ENCODE measurements at regions not wholly inside any gene's neighbourhood (a gene's known extent, or its start where the extent isn't known, plus 50 kb on each side); places are given as distances from the start of the nearest gene placed in this dataset.
"Not testable (repeated sequence)": the region's sequence is repeated elsewhere in the genome, so short reads cannot be mapped to it uniquely, and the experiment has no call there.

GRCh38 chr5:93682471-93683404 lies 58.7 kb downstream of the POU5F2 start:
- H3K9me3 Mint-ChIP-seq (ENCODE audit: low read depth); DNase-seq; H3K27me3 Mint-ChIP-seq; H3K36me3 Mint-ChIP-seq; H3K27ac Mint-ChIP-seq; H3K4me3 Mint-ChIP-seq; H3K4me1 Mint-ChIP-seq; ATAC-seq: not testable (repeated sequence)
- CTCF ChIA-PET = interaction anchor here (0.7 kb wide), 1 partner anchor 16 kb away, joined by 3 read pairs; no protein-coding TSS in a partner anchor

DNA sequence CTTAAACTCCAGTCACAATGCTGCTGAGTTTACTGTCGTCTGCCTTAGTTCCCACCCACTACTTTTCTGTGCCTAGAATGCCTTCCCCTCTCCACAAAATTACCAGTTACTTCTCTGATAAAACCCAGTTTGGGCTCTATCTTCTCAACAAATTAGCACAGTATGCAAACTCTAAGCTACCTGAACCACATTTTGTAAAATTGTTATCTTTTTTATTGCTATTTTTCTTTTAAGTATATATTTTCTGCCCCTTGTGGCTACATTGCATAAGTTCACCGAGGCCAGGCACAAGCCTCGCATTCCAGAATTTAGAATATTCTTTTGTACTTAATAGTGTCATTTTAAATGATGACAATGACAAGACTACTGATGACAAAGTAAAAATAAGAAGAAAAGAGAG lies 60.0 kb downstream of the POU5F2 start:
- Mint-ChIP-seq H3K27ac (no peak overlapping the region), H3K36me3 (no peaks in the 10 kb centered on the region), H3K4me3 (no peak overlapping the region), H3K27me3 (no peaks in the 10 kb centered on the region), H3K9me3 (ENCODE audit: low read depth) (no peaks in the 10 kb centered on the region), H3K4me1 (no peaks in the 10 kb centered on the region)
- ATAC-seq (no peak), DNase-seq (no peak)
- CTCF ChIA-PET = no interaction called here

GRCh38 chr5:93677359-93677891 lies 64.0 kb downstream of the POU5F2 start:
- H3K27ac Mint-ChIP-seq = no peak overlapping the region
- no peaks in the 10 kb centered on the region for H3K9me3 Mint-ChIP-seq (ENCODE audit: low read depth)
- CTCF ChIA-PET = interaction anchor here (1.0 kb wide), 1 partner anchor 22 kb away, joined by 3 read pairs; no protein-coding TSS in a partner anchor
- ATAC-seq (no peak), DNase-seq (no peak)
- no peaks in the 10 kb centered on the region for H3K27me3 Mint-ChIP-seq
- H3K36me3 Mint-ChIP-seq = no peaks in the 10 kb centered on the region
- peaks cover 3% of the 10 kb centered on the region for H3K4me1 Mint-ChIP-seq
- no peak overlapping the region for H3K4me3 Mint-ChIP-seq

- H3K27me3 Mint-ChIP-seq = no peaks in the 10 kb centered on the region
- DNase-seq (no peak), ATAC-seq (no peak)
- H3K4me3 Mint-ChIP-seq = no peak overlapping the region
- H3K27ac Mint-ChIP-seq = no peak overlapping the region
- no peaks in the 10 kb centered on the region for H3K36me3 Mint-ChIP-seq
- CTCF ChIA-PET = interaction anchor here (1.0 kb wide), 1 partner anchor 21 kb away, joined by 3 read pairs; no protein-coding TSS in a partner anchor
- peaks cover 3% of the 10 kb centered on the region for H3K4me1 Mint-ChIP-seq
- no peaks in the 10 kb centered on the region for H3K9me3 Mint-ChIP-seq (ENCODE audit: low read depth)
These were observed 64.7 kb downstream of the POU5F2 start for GRCh38 chr5:93676704-93677103.

GRCh38 chr5:93675460-93676450 lies 65.6 kb downstream of the POU5F2 start:
- DNase-seq (no peak), ATAC-seq (no peak)
- no peak overlapping the region for H3K27ac Mint-ChIP-seq
- no peaks in the 10 kb centered on the region for H3K9me3 Mint-ChIP-seq (ENCODE audit: low read depth)
- H3K27me3 Mint-ChIP-seq = no peaks in the 10 kb centered on the region
- H3K36me3 Mint-ChIP-seq = no peaks in the 10 kb centered on the region
- peaks cover 3% of the 10 kb centered on the region for H3K4me1 Mint-ChIP-seq
- H3K4me3 Mint-ChIP-seq = no peak overlapping the region
- CTCF ChIA-PET = no interaction called here

GRCh38 chr5:93674866-93675459 lies 66.4 kb downstream of the POU5F2 start:
- no peak for ATAC-seq
- Mint-ChIP-seq H3K36me3 (no peaks in the 10 kb centered on the region), H3K27ac (no peak overlapping the region), H3K4me1 (peaks cover 3% of the 10 kb centered on the region), H3K9me3 (ENCODE audit: low read depth) (no peaks in the 10 kb centered on the region), H3K4me3 (no peak overlapping the region), H3K27me3 (no peaks in the 10 kb centered on the region)
- CTCF ChIA-PET = no interaction called here
- DNase-seq = no peak

DNA sequence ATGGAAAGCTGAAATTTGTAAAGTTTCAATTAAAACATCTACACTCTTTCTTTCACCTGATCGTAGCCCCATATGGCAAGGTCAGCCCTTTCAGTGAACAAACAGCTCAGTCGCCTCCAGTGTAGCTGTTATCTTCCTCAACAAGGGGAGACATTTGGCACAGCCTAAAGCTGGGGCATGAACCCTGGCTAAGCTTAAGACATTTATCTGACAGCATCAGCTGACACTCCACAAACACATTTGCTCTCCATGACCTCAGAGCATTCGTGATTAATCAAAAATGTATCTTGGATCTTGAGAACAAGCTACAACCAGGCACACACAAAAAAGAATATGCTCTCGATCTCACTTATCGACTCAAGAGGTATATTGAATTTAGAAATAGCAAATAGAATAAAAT lies 67.3 kb downstream of the POU5F2 start:
- ATAC-seq = no peak
- H3K4me3 Mint-ChIP-seq = no peak overlapping the region
- no peaks in the 10 kb centered on the region for H3K27me3 Mint-ChIP-seq
- peaks cover 3% of the 10 kb centered on the region for H3K4me1 Mint-ChIP-seq
- CTCF ChIA-PET = no interaction called here
- H3K36me3 Mint-ChIP-seq = no peaks in the 10 kb centered on the region
- H3K27ac Mint-ChIP-seq = no peak overlapping the region
- no peak for DNase-seq
- H3K9me3 Mint-ChIP-seq (ENCODE audit: low read depth) = no peaks in the 10 kb centered on the region

- peaks cover 3% of the 10 kb centered on the region for H3K4me1 Mint-ChIP-seq
- CTCF ChIA-PET = no interaction called here
These were observed 68.0 kb downstream of the POU5F2 start for GRCh38 chr5:93673316-93673954.

DNA sequence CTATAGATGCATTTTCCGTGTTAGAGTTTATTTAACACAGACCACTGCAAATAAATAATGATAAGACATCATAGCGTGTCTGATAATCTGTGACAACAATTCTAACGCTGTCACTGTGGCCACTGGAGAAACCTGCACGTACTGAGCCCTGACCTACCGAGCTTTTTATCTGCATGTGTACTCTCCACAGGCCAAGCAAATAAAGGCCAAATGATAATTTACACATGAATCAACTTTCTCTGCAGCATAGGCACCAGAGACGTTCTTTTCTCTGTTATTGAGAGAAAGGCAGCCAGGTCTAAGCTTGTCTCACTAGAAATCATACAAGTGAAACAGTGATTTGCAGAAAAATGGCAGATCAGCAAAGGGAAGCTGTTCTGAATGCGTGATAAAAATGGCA lies 75.8 kb downstream of the POU5F2 start:
- no peaks in the 10 kb centered on the region for H3K4me1 Mint-ChIP-seq
- H3K27me3 Mint-ChIP-seq = no peaks in the 10 kb centered on the region
- DNase-seq (no peak), ATAC-seq (no peak)
- CTCF ChIA-PET = no interaction called here
- H3K4me3 Mint-ChIP-seq = no peak overlapping the region
- H3K27ac Mint-ChIP-seq = no peak overlapping the region
- H3K9me3 Mint-ChIP-seq (ENCODE audit: low read depth) = no peaks in the 10 kb centered on the region
- H3K36me3 Mint-ChIP-seq = no peaks in the 10 kb centered on the region

More at GRCh38 chr5:93673316-93673954, 68.0 kb downstream of the POU5F2 start:
- DNase-seq (no peak), ATAC-seq (no peak)
- H3K27me3 Mint-ChIP-seq = no peaks in the 10 kb centered on the region
- no peak overlapping the region for H3K4me3 Mint-ChIP-seq
- no peaks in the 10 kb centered on the region for H3K36me3 Mint-ChIP-seq
- H3K27ac Mint-ChIP-seq = no peak overlapping the region
- no peaks in the 10 kb centered on the region for H3K9me3 Mint-ChIP-seq (ENCODE audit: low read depth)

DNA sequence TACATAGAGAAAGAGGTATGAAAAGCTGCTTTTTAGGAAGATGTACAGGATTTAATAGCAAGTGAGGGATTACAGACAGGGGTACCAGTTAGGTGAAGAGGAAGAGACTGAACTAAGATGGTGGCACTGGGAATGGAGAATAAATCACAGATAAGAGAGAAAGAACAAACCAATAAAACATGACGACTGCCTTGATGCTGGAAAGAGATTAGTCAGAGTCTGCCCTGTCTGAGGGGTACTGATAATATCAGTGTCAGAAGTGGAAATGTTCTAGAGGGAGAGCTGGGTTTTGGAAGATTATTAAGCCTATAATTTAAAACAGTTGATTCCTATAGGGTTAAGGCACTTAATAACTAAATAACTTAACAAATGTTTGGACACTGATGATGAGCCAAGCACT lies 77.7 kb downstream of the NR2F1 start:
- CTCF ChIA-PET = no interaction called here
- ATAC-seq (no peak), DNase-seq (no peak)
- Mint-ChIP-seq H3K4me1 (no peaks in the 10 kb centered on the region), H3K27me3 (no peaks in the 10 kb centered on the region), H3K9me3 (ENCODE audit: low read depth) (no peaks in the 10 kb centered on the region), H3K4me3 (no peak overlapping the region), H3K36me3 (no peaks in the 10 kb centered on the region), H3K27ac (no peak overlapping the region)

DNA sequence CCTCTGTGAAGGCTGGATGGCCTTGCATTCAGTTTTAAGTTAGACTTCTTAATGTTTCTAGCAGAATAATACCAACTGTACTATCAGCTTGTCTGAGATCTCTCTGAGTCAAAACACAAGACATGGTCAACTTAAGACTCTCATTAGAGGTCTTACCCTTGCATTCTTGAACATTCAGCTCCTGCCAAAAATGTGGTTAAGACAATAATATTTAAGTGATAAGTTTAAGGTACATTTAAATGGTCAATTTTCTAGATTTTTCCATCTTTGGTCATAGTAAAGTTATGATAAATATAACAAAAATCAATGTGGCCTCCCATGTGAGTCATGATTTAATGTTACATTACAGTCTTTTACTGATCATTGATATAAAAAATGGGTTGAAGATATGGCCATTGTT lies 75.0 kb downstream of the NR2F1 start:
- ATAC-seq (no peak), DNase-seq (no peak)
- no peaks in the 10 kb centered on the region for H3K9me3 Mint-ChIP-seq (ENCODE audit: low read depth)
- no peaks in the 10 kb centered on the region for H3K4me1 Mint-ChIP-seq
- no peaks in the 10 kb centered on the region for H3K36me3 Mint-ChIP-seq
- CTCF ChIA-PET = no interaction called here
- H3K27ac Mint-ChIP-seq = no peak overlapping the region
- no peaks in the 10 kb centered on the region for H3K27me3 Mint-ChIP-seq
- H3K4me3 Mint-ChIP-seq = no peak overlapping the region

- H3K4me3 Mint-ChIP-seq = no peak overlapping the region
- no peaks in the 10 kb centered on the region for H3K27me3 Mint-ChIP-seq
- peaks cover 3% of the 10 kb centered on the region for H3K36me3 Mint-ChIP-seq
- peaks cover 3% of the 10 kb centered on the region for H3K9me3 Mint-ChIP-seq (ENCODE audit: low read depth)
- CTCF ChIA-PET = no interaction called here
- peaks cover 7% of the 10 kb centered on the region for H3K4me1 Mint-ChIP-seq
- DNase-seq = no peak
- H3K27ac Mint-ChIP-seq = no peak overlapping the region
- ATAC-seq = no peak
These were observed 71.7 kb downstream of the NR2F1 start for GRCh38 chr5:93654676-93655075.

GRCh38 chr5:93653716-93654115 lies 70.7 kb downstream of the NR2F1 start:
- DNase-seq (no peak), ATAC-seq (no peak)
- H3K9me3 Mint-ChIP-seq (ENCODE audit: low read depth) = peaks cover 3% of the 10 kb centered on the region
- H3K4me3 Mint-ChIP-seq = no peak overlapping the region
- no peak overlapping the region for H3K27ac Mint-ChIP-seq
- peaks cover 9% of the 10 kb centered on the region for H3K4me1 Mint-ChIP-seq
- H3K27me3 Mint-ChIP-seq = no peaks in the 10 kb centered on the region
- CTCF ChIA-PET = no interaction called here
- H3K36me3 Mint-ChIP-seq = peaks cover 3% of the 10 kb centered on the region
